Gastroesophageal sphincter (tissue), 3 donors: ENCODE measurements at regions not wholly inside any gene's neighbourhood (a gene's known extent, or its start where the extent isn't known, plus 50 kb on each side); places are given as distances from the start of the nearest gene placed in this dataset.

ENCODE experiments used
- POLR2A ChIP-seq, 2 donors: fragments of 450-650 bp; IDR thresholded peaks; one replicate each; pipeline ENCODE4 v1.6.1; 2017; ENCODE audit warnings: antibody characterized with exemption in 2 of 2, mild to moderate bottlenecking in 2 of 2, moderate library complexity in 1 of 2
- POLR2AphosphoS5 ChIP-seq: sonication (generic); formaldehyde crosslinking; IDR thresholded peaks from one replicate; pipeline ENCODE4 v1.6.1; 2017; ENCODE audit warnings: antibody characterized with exemption
- TF ChIP-seq, protein P1 (sequence below), 4 experiments: fragments of 200-600 bp in 2 of 4; fragments of 450-650 bp in 2 of 4; sonication (generic) in 1 of 4; IDR thresholded peaks; one replicate each; pipeline ENCODE4 v1.5.1; 2017 to 2019; ENCODE audit warnings: antibody characterized with exemption in 4 of 4, mild to moderate bottlenecking in 2 of 4, moderate library complexity in 2 of 4

DNA sequence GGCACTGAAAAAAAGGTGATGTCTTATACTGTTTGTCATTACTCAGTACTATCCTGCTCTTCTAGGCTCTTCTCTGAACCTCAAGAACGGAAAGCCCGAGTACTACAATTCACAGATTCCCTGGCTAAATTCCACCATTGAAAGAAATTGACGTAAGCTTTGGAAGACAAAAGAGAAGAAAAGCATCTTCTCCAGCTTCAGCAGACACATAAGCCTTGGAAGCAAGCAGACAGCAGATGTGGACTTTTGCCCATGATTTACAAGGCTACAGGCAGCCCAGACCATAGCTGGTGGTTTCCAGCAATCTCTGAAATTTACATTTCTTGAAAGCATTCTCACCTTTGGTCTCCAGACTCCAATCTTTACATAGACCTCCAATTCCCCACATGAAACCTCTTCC is 289.0 kb downstream of the C1D start:
- TF ChIP-seq, protein P1, sequence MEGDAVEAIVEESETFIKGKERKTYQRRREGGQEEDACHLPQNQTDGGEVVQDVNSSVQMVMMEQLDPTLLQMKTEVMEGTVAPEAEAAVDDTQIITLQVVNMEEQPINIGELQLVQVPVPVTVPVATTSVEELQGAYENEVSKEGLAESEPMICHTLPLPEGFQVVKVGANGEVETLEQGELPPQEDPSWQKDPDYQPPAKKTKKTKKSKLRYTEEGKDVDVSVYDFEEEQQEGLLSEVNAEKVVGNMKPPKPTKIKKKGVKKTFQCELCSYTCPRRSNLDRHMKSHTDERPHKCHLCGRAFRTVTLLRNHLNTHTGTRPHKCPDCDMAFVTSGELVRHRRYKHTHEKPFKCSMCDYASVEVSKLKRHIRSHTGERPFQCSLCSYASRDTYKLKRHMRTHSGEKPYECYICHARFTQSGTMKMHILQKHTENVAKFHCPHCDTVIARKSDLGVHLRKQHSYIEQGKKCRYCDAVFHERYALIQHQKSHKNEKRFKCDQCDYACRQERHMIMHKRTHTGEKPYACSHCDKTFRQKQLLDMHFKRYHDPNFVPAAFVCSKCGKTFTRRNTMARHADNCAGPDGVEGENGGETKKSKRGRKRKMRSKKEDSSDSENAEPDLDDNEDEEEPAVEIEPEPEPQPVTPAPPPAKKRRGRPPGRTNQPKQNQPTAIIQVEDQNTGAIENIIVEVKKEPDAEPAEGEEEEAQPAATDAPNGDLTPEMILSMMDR (IDR thresholded peaks at IDR 0.05), result no peak
- TF ChIP-seq POLR2AphosphoS5 (no peak), POLR2A (IDR thresholded peaks at IDR 0.05) (no peak)
